ENCODE measurements at regions not wholly inside any gene's neighbourhood (a gene's known extent, or its start where the extent isn't known, plus 50 kb on each side); places are given as distances from the start of the nearest gene placed in this dataset.

GRCh38 chr19:23481043-23481442 lies 85.8 kb upstream of the ZNF91 start:
- POLR2A ChIA-PET = no interaction called here
- Histone ChIP-seq H3K27ac (no peak overlapping the region), H3K4me3 (no peak overlapping the region), H3K4me1 (no peaks in the 10 kb centered on the region), H3K4me2 (no peak overlapping the region), H3K9me3 (peaks cover 44% of the 10 kb centered on the region)
- FAIRE-seq (no peak), ATAC-seq (no peak), DNase-seq (ENCODE audit: low read depth in 1 of 2, low spot score in 1 of 2) (no peak)
- WGBS (ENCODE audit: missing lambda C conversion rate) = 0% methylated on average over 2 of the region's 2 CpGs
- TF ChIP-seq GATA3 (IDR thresholded peaks at IDR 0.05; ENCODE audit: borderline replicate concordance) = no peak
- TF ChIP-seq MYC (IDR thresholded peaks at IDR 0.05; ENCODE audit: borderline replicate concordance, low read length) = no peak
- TF ChIP-seq NR3C1 (IDR thresholded peaks at IDR 0.05) = no peak
- no peak for TF ChIP-seq POLR2AphosphoS2 (conservative IDR thresholded peaks at IDR 0.05; ENCODE audit: low read length)
- TF ChIP-seq ZNF302 (CRISPR knock-in tag; IDR thresholded peaks at IDR 0.05) = no peak
- TF ChIP-seq, protein P1, sequence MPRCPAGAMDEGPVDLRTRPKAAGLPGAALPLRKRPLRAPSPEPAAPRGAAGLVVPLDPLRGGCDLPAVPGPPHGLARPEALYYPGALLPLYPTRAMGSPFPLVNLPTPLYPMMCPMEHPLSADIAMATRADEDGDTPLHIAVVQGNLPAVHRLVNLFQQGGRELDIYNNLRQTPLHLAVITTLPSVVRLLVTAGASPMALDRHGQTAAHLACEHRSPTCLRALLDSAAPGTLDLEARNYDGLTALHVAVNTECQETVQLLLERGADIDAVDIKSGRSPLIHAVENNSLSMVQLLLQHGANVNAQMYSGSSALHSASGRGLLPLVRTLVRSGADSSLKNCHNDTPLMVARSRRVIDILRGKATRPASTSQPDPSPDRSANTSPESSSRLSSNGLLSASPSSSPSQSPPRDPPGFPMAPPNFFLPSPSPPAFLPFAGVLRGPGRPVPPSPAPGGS (IDR thresholded peaks at IDR 0.05) = no peak
- TF ChIP-seq MAZ (IDR thresholded peaks at IDR 0.05; ENCODE audit: borderline replicate concordance, low read depth, low read length) = no peak
- no peak for TF ChIP-seq RCOR1 (IDR thresholded peaks at IDR 0.05; ENCODE audit: low read depth, low read length)
- TF ChIP-seq CHD4 (IDR thresholded peaks at IDR 0.05; ENCODE audit: borderline replicate concordance) = no peak
- TF ChIP-seq, protein P2, sequence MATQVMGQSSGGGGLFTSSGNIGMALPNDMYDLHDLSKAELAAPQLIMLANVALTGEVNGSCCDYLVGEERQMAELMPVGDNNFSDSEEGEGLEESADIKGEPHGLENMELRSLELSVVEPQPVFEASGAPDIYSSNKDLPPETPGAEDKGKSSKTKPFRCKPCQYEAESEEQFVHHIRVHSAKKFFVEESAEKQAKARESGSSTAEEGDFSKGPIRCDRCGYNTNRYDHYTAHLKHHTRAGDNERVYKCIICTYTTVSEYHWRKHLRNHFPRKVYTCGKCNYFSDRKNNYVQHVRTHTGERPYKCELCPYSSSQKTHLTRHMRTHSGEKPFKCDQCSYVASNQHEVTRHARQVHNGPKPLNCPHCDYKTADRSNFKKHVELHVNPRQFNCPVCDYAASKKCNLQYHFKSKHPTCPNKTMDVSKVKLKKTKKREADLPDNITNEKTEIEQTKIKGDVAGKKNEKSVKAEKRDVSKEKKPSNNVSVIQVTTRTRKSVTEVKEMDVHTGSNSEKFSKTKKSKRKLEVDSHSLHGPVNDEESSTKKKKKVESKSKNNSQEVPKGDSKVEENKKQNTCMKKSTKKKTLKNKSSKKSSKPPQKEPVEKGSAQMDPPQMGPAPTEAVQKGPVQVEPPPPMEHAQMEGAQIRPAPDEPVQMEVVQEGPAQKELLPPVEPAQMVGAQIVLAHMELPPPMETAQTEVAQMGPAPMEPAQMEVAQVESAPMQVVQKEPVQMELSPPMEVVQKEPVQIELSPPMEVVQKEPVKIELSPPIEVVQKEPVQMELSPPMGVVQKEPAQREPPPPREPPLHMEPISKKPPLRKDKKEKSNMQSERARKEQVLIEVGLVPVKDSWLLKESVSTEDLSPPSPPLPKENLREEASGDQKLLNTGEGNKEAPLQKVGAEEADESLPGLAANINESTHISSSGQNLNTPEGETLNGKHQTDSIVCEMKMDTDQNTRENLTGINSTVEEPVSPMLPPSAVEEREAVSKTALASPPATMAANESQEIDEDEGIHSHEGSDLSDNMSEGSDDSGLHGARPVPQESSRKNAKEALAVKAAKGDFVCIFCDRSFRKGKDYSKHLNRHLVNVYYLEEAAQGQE (IDR thresholded peaks at IDR 0.05) = no peak
- no peak for TF ChIP-seq CHD2 (IDR thresholded peaks at IDR 0.05; ENCODE audit: low read length, partially characterized antibody)
- no peak for TF ChIP-seq HOXA7 (CRISPR knock-in tag; IDR thresholded peaks at IDR 0.05)
- TF ChIP-seq FOXS1 (CRISPR knock-in tag; IDR thresholded peaks at IDR 0.05) = no peak
- TF ChIP-seq FOSL2 (IDR thresholded peaks at IDR 0.05) = no peak
- TF ChIP-seq FOSL2 (CRISPR knock-in tag; IDR thresholded peaks at IDR 0.05) = no peak
- no peak for TF ChIP-seq NFE2L2 (conservative IDR thresholded peaks at IDR 0.05; ENCODE audit: low read length)
- no peak for TF ChIP-seq KDM5A (IDR thresholded peaks at IDR 0.05)
- no peak for TF ChIP-seq ELK1 (IDR thresholded peaks at IDR 0.05; ENCODE audit: low read depth, low read length)
- CTCF ChIA-PET = no interaction called here

DNA sequence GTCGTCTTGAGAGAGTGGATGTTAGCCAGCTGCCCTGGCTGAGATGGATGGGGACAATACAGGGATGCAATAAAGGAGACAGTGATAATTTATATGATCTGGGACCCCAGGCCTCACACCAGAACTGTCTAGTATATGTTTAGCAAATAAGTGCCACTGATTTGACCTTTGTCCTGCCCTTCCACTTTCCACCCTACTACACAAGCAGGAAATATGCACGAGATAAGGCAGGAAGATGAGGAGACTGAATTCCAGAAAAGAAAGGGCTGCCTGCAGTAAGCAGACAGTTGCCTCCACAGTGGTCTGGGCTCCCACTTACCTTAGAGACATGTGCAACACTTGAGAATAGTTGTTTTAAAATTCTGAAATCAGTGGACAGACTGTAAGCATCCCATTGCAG lies 80.2 kb upstream of the ZNF91 start:
- no peak overlapping the region for H3K4me2 ChIP-seq
- no peak for DNase-seq (ENCODE audit: low read depth in 1 of 2, low spot score in 1 of 2)
- ChIA-PET POLR2A (no interaction called here), CTCF (no interaction called here)
- H3K9me3 ChIP-seq = peaks cover 29% of the 10 kb centered on the region
- no peak overlapping the region for H3K27ac ChIP-seq
- H3K4me3 ChIP-seq = no peak overlapping the region
- no peak for FAIRE-seq
- no peaks in the 10 kb centered on the region for H3K4me1 ChIP-seq
- WGBS (ENCODE audit: missing lambda C conversion rate) = 2% methylated on average over 2 of the region's 2 CpGs
- no peak for ATAC-seq
- TF ChIP-seq JUNB (IDR thresholded peaks at IDR 0.05) (no peak), CHD4 (IDR thresholded peaks at IDR 0.05; ENCODE audit: borderline replicate concordance) (no peak), JUN (IDR thresholded peaks at IDR 0.05) (no peak), CEBPB (IDR thresholded peaks at IDR 0.05) (no peak), ZFP36 (IDR thresholded peaks at IDR 0.05; ENCODE audit: borderline replicate concordance, partially characterized antibody) (no peak), GATA3 (IDR thresholded peaks at IDR 0.05; ENCODE audit: borderline replicate concordance) (no peak), EHF (CRISPR knock-in tag; IDR thresholded peaks at IDR 0.05) (no peak)
- TF ChIP-seq, protein P2 (IDR thresholded peaks at IDR 0.05) = no peak

Data from A549 (cell line).